ENCODE measurements at regions not wholly inside any gene's neighbourhood (a gene's known extent, or its start where the extent isn't known, plus 50 kb on each side); places are given as distances from the start of the nearest gene placed in this dataset.
"Not testable (repeated sequence)": the region's sequence is repeated elsewhere in the genome, so short reads cannot be mapped to it uniquely, and the experiment has no call there.

- TF ChIP-seq ZNF232 (CRISPR knock-in tag; IDR thresholded peaks at IDR 0.05), result no peak
- no peak for TF ChIP-seq MAX (CRISPR knock-in tag; IDR thresholded peaks at IDR 0.05)
- no peak for TF ChIP-seq ZNF263 (CRISPR knock-in tag; IDR thresholded peaks at IDR 0.05; ENCODE audit: low read depth)
- no peak for TF ChIP-seq RORB (CRISPR knock-in tag; IDR thresholded peaks at IDR 0.05)
- no peak for TF ChIP-seq USF2 (CRISPR knock-in tag; IDR thresholded peaks at IDR 0.05)
- TF ChIP-seq ZNF425 (CRISPR knock-in tag; conservative IDR thresholded peaks at IDR 0.05), result no peak
- TF ChIP-seq CREM (CRISPR knock-in tag; IDR thresholded peaks at IDR 0.05), result no peak
- no peak for TF ChIP-seq HMGA2 (CRISPR knock-in tag; IDR thresholded peaks at IDR 0.05)
- no peak for TF ChIP-seq ZNF138 (CRISPR knock-in tag; conservative IDR thresholded peaks at IDR 0.05)
- no peak for TF ChIP-seq STAT6 (CRISPR knock-in tag; conservative IDR thresholded peaks at IDR 0.05; ENCODE audit: low read depth)
- TF ChIP-seq ETV6 (CRISPR knock-in tag; IDR thresholded peaks at IDR 0.05), result no peak
- no peak for TF ChIP-seq NFE2L1 (CRISPR knock-in tag; IDR thresholded peaks at IDR 0.05)
- TF ChIP-seq PREB (CRISPR knock-in tag; IDR thresholded peaks at IDR 0.05; ENCODE audit: borderline replicate concordance), result no peak
Measured at GRCh38 chr1:190688096-190688495, 210.4 kb upstream of the BRINP3 start (continued).

GRCh38 chr1:190698488-190698887 is 220.8 kb upstream of the BRINP3 start:
- H3K4me1 Mint-ChIP-seq; H3K27me3 Mint-ChIP-seq (ENCODE audit: low read depth); DNase-seq (ENCODE audit: low spot score); POLR2A ChIA-PET; CTCF ChIA-PET; H3K27ac Mint-ChIP-seq; H3K36me3 Mint-ChIP-seq; H3K4me3 Mint-ChIP-seq; H3K9me3 Mint-ChIP-seq: not testable (repeated sequence)
- ATAC-seq, result peak; percentile 36; the same call in 1 of the 2 replicates

- H3K27me3 Mint-ChIP-seq (ENCODE audit: low read depth), result no peaks in the 10 kb centered on the region
- H3K4me1 Mint-ChIP-seq, result peaks cover 10% of the 10 kb centered on the region
- no peak for DNase-seq (ENCODE audit: low spot score)
- no peak overlapping the region for H3K4me3 Mint-ChIP-seq
- POLR2A ChIA-PET, result no interaction called here
- peaks cover 9% of the 10 kb centered on the region for H3K9me3 Mint-ChIP-seq
- no peak overlapping the region for H3K27ac Mint-ChIP-seq
- H3K36me3 Mint-ChIP-seq, result no peaks in the 10 kb centered on the region
- CTCF ChIA-PET, result no interaction called here
- no peak for ATAC-seq
- no peak for TF ChIP-seq KAT7 (CRISPR knock-in tag; IDR thresholded peaks at IDR 0.05; ENCODE audit: borderline replicate concordance)
- no peak for TF ChIP-seq ELF4 (CRISPR knock-in tag; IDR thresholded peaks at IDR 0.05; ENCODE audit: low read depth)
- TF ChIP-seq SMAD4 (CRISPR knock-in tag; IDR thresholded peaks at IDR 0.05), result no peak
- no peak for TF ChIP-seq ZNF263 (CRISPR knock-in tag; IDR thresholded peaks at IDR 0.05; ENCODE audit: low read depth)
- TF ChIP-seq TCF7 (CRISPR knock-in tag; IDR thresholded peaks at IDR 0.05; ENCODE audit: low read depth), result no peak
- no peak for TF ChIP-seq ESRRA (CRISPR knock-in tag; IDR thresholded peaks at IDR 0.05; ENCODE audit: borderline replicate concordance)
- TF ChIP-seq FOXK1 (CRISPR knock-in tag; IDR thresholded peaks at IDR 0.05), result no peak
- TF ChIP-seq USF1 (CRISPR knock-in tag; IDR thresholded peaks at IDR 0.05), result no peak
- TF ChIP-seq ATF1 (CRISPR knock-in tag; IDR thresholded peaks at IDR 0.05), result no peak
- no peak for TF ChIP-seq MYBL2 (CRISPR knock-in tag; IDR thresholded peaks at IDR 0.05)
- no peak for TF ChIP-seq MAX (CRISPR knock-in tag; IDR thresholded peaks at IDR 0.05)
- TF ChIP-seq CREM (CRISPR knock-in tag; IDR thresholded peaks at IDR 0.05), result no peak
- TF ChIP-seq NFATC4 (CRISPR knock-in tag; IDR thresholded peaks at IDR 0.05), result no peak
- no peak for TF ChIP-seq SP1 (CRISPR knock-in tag; conservative IDR thresholded peaks at IDR 0.05)
- no peak for TF ChIP-seq CTCF (IDR thresholded peaks at IDR 0.05)
Measured at GRCh38 chr1:190699165-190699564, 221.5 kb upstream of the BRINP3 start.
